DOHH2 (cell line): ENCODE measurements at regions not wholly inside any gene's neighbourhood (a gene's known extent, or its start where the extent isn't known, plus 50 kb on each side); places are given as distances from the start of the nearest gene placed in this dataset.

Experiments
- H3F3A ChIP-seq: fragments of 200-600 bp; sonication (generic), shearing (Covaris generic); 2 replicates; pipeline ENCODE4 v1.6.0; 2016; ENCODE audit warnings: antibody characterized with exemption, mild to moderate bottlenecking; ENCODE audit not compliant: control insufficient read depth, insufficient read depth
- H3K27ac ChIP-seq: fragments of 200-600 bp; sonication (generic); 2 replicates; pipeline ENCODE4 v1.5.1; 2014; ENCODE audit warnings: low read depth, mild to moderate bottlenecking, low read length, moderate library complexity
- H3K27me3 ChIP-seq: fragments of 200-600 bp; sonication (generic); 2 replicates; pipeline ENCODE4 v1.6.1; 2014; ENCODE audit warnings: mild to moderate bottlenecking, low read length, mixed read lengths; ENCODE audit not compliant: control insufficient read depth
- H3K36me3 ChIP-seq: fragments of 200-600 bp; sonication (generic); 2 replicates; pipeline ENCODE4 v1.6.1; 2014; ENCODE audit warnings: mild to moderate bottlenecking, low read length, moderate library complexity, mixed read lengths; ENCODE audit not compliant: control insufficient read depth
- H3K4me1 ChIP-seq: fragments of 200-600 bp; sonication (generic); 2 replicates; pipeline ENCODE4 v1.6.1; 2014; ENCODE audit warnings: mild to moderate bottlenecking, low read length, mixed read lengths; ENCODE audit not compliant: control insufficient read depth
- H3K4me2 ChIP-seq: fragments of 200-600 bp; sonication (generic); 2 replicates; pipeline ENCODE4 v1.6.0; 2014; ENCODE audit warnings: mild to moderate bottlenecking, low read length, moderate library complexity
- H3K4me3 ChIP-seq: fragments of 200-600 bp; sonication (generic); 2 replicates; pipeline ENCODE4 v1.5.1; 2014; ENCODE audit warnings: mild to moderate bottlenecking, low read length, mixed read lengths
- H3K79me2 ChIP-seq: fragments of 200-600 bp; sonication (generic); 2 replicates; pipeline ENCODE4 v1.6.1; 2014; ENCODE audit warnings: mild to moderate bottlenecking, low read length, mixed read lengths; ENCODE audit not compliant: control insufficient read depth
- H3K9me2 ChIP-seq: fragments of 200-600 bp; sonication (generic); replicated peaks from 2 replicates; pipeline ENCODE4 v1.6.1; 2014; ENCODE audit warnings: mild to moderate bottlenecking, low read length, mixed read lengths; ENCODE audit not compliant: control insufficient read depth
- H3K9me3 ChIP-seq: fragments of 200-600 bp; sonication (generic); 2 replicates; pipeline ENCODE4 v1.6.1; 2014; ENCODE audit warnings: antibody characterized with exemption, low read length, mixed read lengths; ENCODE audit not compliant: control insufficient read depth, insufficient read depth
- H4K20me1 ChIP-seq: fragments of 200-600 bp; sonication (generic); 2 replicates; pipeline ENCODE4 v1.6.0; 2014; ENCODE audit warnings: low read depth, mild to moderate bottlenecking, antibody characterized with exemption, low read length, moderate library complexity; ENCODE audit not compliant: control insufficient read depth, insufficient read depth
- EZH2phosphoT487 ChIP-seq: fragments of 200-600 bp; sonication (generic); IDR thresholded peaks from 2 replicates; pipeline ENCODE4 v1.6.1; 2017; ENCODE audit warnings: borderline replicate concordance, mild to moderate bottlenecking, antibody characterized with exemption, low read length, moderate library complexity, mixed read lengths
- TF ChIP-seq, protein P1 (sequence below): fragments of 200-600 bp; sonication (generic); IDR thresholded peaks from one replicate; pipeline ENCODE4 v1.5.1; 2014; ENCODE audit warnings: antibody characterized with exemption, mild to moderate bottlenecking, low read depth, low read length; ENCODE audit not compliant: poor library complexity, severe bottlenecking

DNA sequence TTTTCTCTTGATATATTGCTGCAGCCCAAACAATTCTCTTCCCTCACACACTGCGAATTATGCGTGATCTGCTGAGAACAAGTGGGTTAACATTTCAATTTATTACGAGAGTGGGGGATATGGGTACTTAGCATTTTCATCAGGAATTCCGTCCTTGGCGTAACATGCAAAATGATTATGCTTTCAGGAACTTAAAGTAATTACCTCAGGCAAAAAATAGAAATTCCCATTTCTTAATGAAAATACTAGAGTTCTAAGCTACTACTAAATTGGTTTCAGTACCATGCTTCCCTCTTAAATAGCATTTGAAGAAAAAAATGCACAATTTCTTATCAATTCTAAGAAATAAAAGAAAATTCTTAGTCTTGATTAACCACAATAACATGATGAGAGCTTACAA lies 213.5 kb downstream of the GPAM start:
- Histone ChIP-seq H3K27ac (no peak overlapping the region), H3K4me3 (no peak overlapping the region), H4K20me1 (no peaks in the 10 kb centered on the region), H3K4me2 (no peak overlapping the region), H3K36me3 (no peaks in the 10 kb centered on the region), H3K27me3 (no peaks in the 10 kb centered on the region), H3K9me2 (no peaks in the 10 kb centered on the region), H3K4me1 (no peaks in the 10 kb centered on the region), H3K9me3 (no peaks in the 10 kb centered on the region), H3K79me2 (no peaks in the 10 kb centered on the region), H3F3A (no peaks in the 10 kb centered on the region)
- no peak for TF ChIP-seq EZH2phosphoT487

DNA sequence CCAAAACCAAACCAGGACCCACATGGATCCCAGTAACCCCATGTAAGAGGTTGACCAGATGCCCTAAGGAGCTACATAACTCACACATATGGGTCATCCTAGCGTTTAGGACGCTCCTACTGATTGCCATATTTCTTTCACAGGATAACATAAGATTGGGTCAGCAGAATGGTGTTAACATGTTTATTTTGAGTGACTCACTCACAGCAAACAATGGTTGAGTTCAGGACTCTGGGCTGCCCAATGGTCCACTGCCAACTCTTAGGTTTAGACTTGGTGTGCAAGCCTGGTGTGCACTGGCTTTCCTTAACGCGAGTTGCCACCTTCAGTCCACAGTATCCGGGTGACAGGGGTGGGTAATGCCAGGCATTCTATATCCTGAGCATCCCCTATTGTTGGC lies 211.5 kb downstream of the GPAM start:
- H3K79me2 ChIP-seq, result no peaks in the 10 kb centered on the region
- no peaks in the 10 kb centered on the region for H4K20me1 ChIP-seq
- H3K9me2 ChIP-seq, result no peaks in the 10 kb centered on the region
- no peaks in the 10 kb centered on the region for H3K27me3 ChIP-seq
- no peaks in the 10 kb centered on the region for H3K4me1 ChIP-seq
- no peak overlapping the region for H3K4me3 ChIP-seq
- TF ChIP-seq, protein P1, sequence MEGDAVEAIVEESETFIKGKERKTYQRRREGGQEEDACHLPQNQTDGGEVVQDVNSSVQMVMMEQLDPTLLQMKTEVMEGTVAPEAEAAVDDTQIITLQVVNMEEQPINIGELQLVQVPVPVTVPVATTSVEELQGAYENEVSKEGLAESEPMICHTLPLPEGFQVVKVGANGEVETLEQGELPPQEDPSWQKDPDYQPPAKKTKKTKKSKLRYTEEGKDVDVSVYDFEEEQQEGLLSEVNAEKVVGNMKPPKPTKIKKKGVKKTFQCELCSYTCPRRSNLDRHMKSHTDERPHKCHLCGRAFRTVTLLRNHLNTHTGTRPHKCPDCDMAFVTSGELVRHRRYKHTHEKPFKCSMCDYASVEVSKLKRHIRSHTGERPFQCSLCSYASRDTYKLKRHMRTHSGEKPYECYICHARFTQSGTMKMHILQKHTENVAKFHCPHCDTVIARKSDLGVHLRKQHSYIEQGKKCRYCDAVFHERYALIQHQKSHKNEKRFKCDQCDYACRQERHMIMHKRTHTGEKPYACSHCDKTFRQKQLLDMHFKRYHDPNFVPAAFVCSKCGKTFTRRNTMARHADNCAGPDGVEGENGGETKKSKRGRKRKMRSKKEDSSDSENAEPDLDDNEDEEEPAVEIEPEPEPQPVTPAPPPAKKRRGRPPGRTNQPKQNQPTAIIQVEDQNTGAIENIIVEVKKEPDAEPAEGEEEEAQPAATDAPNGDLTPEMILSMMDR, result no peak
- no peak overlapping the region for H3K27ac ChIP-seq
- no peaks in the 10 kb centered on the region for H3F3A ChIP-seq
- H3K36me3 ChIP-seq, result no peaks in the 10 kb centered on the region
- no peaks in the 10 kb centered on the region for H3K9me3 ChIP-seq
- no peak overlapping the region for H3K4me2 ChIP-seq

DNA sequence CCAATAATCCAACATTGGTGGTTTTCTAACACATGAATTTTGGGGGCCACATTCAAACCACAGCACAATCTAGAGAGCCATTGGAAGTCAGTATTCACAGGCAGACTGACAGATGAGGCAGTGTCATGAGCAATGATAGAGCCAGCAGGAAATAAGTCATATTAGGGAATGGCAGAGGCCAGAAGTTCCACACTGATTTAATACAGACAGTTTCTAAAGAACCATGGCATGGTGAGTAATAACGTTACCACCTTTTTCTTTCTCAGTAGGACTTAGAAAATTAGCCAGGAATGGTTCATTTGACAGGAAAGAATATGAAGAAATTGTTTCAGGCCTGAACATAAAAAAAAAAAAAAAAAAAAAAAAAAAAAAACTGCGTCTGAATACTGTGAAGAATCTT lies 210.3 kb downstream of the GPAM start:
- Histone ChIP-seq H3K27ac (no peak overlapping the region), H3K4me3 (no peak overlapping the region), H3K9me3 (no peaks in the 10 kb centered on the region), H3K4me2 (no peak overlapping the region), H3K4me1 (no peaks in the 10 kb centered on the region), H3K36me3 (no peaks in the 10 kb centered on the region), H3K9me2 (no peaks in the 10 kb centered on the region), H4K20me1 (no peaks in the 10 kb centered on the region), H3F3A (no peaks in the 10 kb centered on the region), H3K27me3 (no peaks in the 10 kb centered on the region), H3K79me2 (no peaks in the 10 kb centered on the region)
- no peak for TF ChIP-seq EZH2phosphoT487

DNA sequence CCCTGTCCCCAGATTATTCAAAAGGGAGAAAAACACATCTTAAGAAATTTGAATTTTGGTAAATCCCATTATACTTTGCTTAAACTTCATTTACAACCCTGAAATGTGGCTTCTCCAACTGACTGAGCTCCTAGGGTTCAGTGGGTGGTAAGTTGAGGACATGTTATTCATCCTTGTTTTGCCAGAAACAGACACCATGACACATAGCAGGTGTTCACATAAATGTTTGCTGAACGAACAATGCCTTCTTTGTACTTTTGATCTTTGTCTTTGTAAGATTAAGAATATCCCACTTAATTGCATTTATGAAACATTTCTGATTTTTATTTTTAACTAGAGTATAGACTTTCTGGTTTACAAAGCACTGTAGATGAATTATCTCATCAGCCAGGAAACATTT lies 209.7 kb downstream of the GPAM start:
- H3K4me1 ChIP-seq, result no peaks in the 10 kb centered on the region
- H3K27ac ChIP-seq, result no peak overlapping the region
- no peaks in the 10 kb centered on the region for H3K36me3 ChIP-seq
- no peaks in the 10 kb centered on the region for H3K9me3 ChIP-seq
- H4K20me1 ChIP-seq, result no peaks in the 10 kb centered on the region
- H3K79me2 ChIP-seq, result no peaks in the 10 kb centered on the region
- H3K4me2 ChIP-seq, result no peak overlapping the region
- H3K4me3 ChIP-seq, result no peak overlapping the region
- TF ChIP-seq EZH2phosphoT487, result no peak
- TF ChIP-seq, protein P1, result no peak
- no peaks in the 10 kb centered on the region for H3K9me2 ChIP-seq
- no peaks in the 10 kb centered on the region for H3F3A ChIP-seq
- no peaks in the 10 kb centered on the region for H3K27me3 ChIP-seq
